A549 (cell line): ENCODE measurements at regions not wholly inside any gene's neighbourhood (a gene's known extent, or its start where the extent isn't known, plus 50 kb on each side); places are given as distances from the start of the nearest gene placed in this dataset.

Experiments used
- ATAC-seq, 2 experiments: fragments of 200-7000 bp in 1 of 2; fragments of >200 bp in 1 of 2; cut with Nextera tagmentation in 1 of 2; cut with Tn5 transposase in 1 of 2; 3 replicates each; pipeline versions ENCODE4 v1.8.0 to v1.9.1; 2018 to 2020; ENCODE audit warnings: mild to moderate bottlenecking in 1 of 2, moderate library complexity in 1 of 2
- CTCF ChIA-PET: fragments of 300-600 bp; sonication (Branson Sonifier 250); formaldehyde crosslinking; extraction: SDS; loops from one replicate; lab custom pipeline; 2021; ENCODE audit warnings: antibody characterized with exemption, inconsistent platforms; lab: Yijun Ruan, JAX
- POLR2A ChIA-PET: fragments of 350-600 bp; formaldehyde crosslinking; extraction: SDS; loops from one replicate; lab custom pipeline; 2021; ENCODE audit warnings: antibody characterized with exemption, inconsistent platforms; lab: Yijun Ruan, JAX
- DNase-seq, 2 experiments: peaks; one replicate each; pipeline versions ENCODE4 v3.0.0 to v3.0.0-alpha.2; 2011 to 2016; ENCODE audit warnings: low read depth in 1 of 2, low spot score in 1 of 2
- FAIRE-seq: peaks from 2 replicates; lab custom pipeline; 2011; peaks lifted over from hg19 to GRCh38; lab: Jason Lieb, UNC
- H3K27ac ChIP-seq, 2 experiments: fragments of >200 bp; sonication (Bioruptor Twin); formaldehyde crosslinking; 3 replicates each; pipeline ENCODE4 v1.5.1; 2016 to 2017
- H3K4me1 ChIP-seq: fragments of >200 bp; sonication (Bioruptor Twin); formaldehyde crosslinking; 3 replicates; pipeline ENCODE4 v1.6.1; 2016
- H3K4me2 ChIP-seq: fragments of >200 bp; sonication (Bioruptor Twin); formaldehyde crosslinking; 3 replicates; pipeline ENCODE4 v1.6.1; 2016
- H3K4me3 ChIP-seq: fragments of >200 bp; sonication (Bioruptor Twin); formaldehyde crosslinking; 3 replicates; pipeline ENCODE4 v1.5.1; 2016
- H3K9me3 ChIP-seq: fragments of >200 bp; sonication (Bioruptor Twin); formaldehyde crosslinking; 3 replicates; pipeline ENCODE4 v1.6.1; 2016
- CBX8 ChIP-seq: fragments of 200-600 bp; sonication (generic); IDR thresholded peaks from 2 replicates; pipeline ENCODE4 v1.6.1; 2016
- CEBPB ChIP-seq, 2 experiments: fragments of >200 bp in 1 of 2; sonication (Bioruptor Twin) in 1 of 2; formaldehyde crosslinking in 1 of 2; IDR thresholded peaks; 2 replicates each; pipeline ENCODE4 v1.6.1; 2012 to 2016
- CHD4 ChIP-seq: fragments of 200-600 bp; sonication (generic); IDR thresholded peaks from 2 replicates; pipeline ENCODE4 v1.6.1; 2016; ENCODE audit warnings: antibody characterized with exemption, mild to moderate bottlenecking, borderline replicate concordance
- EHF ChIP-seq: fragments of 250-450 bp; sonication (Bioruptor Pico); IDR thresholded peaks from 2 replicates; pipeline ENCODE4 v1.5.0; 2020; ENCODE audit warnings: mild to moderate bottlenecking
- EP300 ChIP-seq, 2 experiments: fragments of >200 bp; sonication (Bioruptor Twin); formaldehyde crosslinking; IDR thresholded peaks; 2 replicates in 1 of 2; 3 replicates in 1 of 2; pipeline ENCODE4 v1.6.1; 2016 to 2017
- HDAC2 ChIP-seq: fragments of 200-600 bp; sonication (generic); IDR thresholded peaks from 2 replicates; pipeline ENCODE4 v1.6.1; 2016
- HOXB13 ChIP-seq: fragments of 250-450 bp; sonication (Bioruptor Pico); IDR thresholded peaks from 2 replicates; pipeline ENCODE4 v1.5.0; 2020; ENCODE audit warnings: low read depth, mild to moderate bottlenecking, moderate library complexity
- JUNB ChIP-seq: fragments of >200 bp; sonication (Bioruptor Twin); formaldehyde crosslinking; IDR thresholded peaks from 2 replicates; pipeline ENCODE4 v1.6.1; 2016
- KDM5A ChIP-seq: fragments of 200-600 bp; sonication (generic); IDR thresholded peaks from 2 replicates; pipeline ENCODE4 v1.6.1; 2016; ENCODE audit warnings: antibody characterized with exemption, mild to moderate bottlenecking
- NFE2L2 ChIP-seq: fragments of 150-350 bp; conservative IDR thresholded peaks from 2 replicates; pipeline ENCODE4 v1.6.1; 2014; ENCODE audit warnings: low read length
- PHF8 ChIP-seq: fragments of 200-600 bp; sonication (generic); IDR thresholded peaks from 2 replicates; pipeline ENCODE4 v1.6.1; 2016; ENCODE audit warnings: low read depth, mild to moderate bottlenecking, antibody characterized with exemption, moderate library complexity, borderline replicate concordance
- POLR2AphosphoS2 ChIP-seq: conservative IDR thresholded peaks from 2 replicates; pipeline ENCODE4 v1.6.1; 2012; ENCODE audit warnings: low read length, improper control_type of control experiment, inconsistent platforms
- RAD21 ChIP-seq, 2 experiments: fragments of >200 bp in 1 of 2; sonication (Bioruptor Twin) in 1 of 2; formaldehyde crosslinking in 1 of 2; IDR thresholded peaks in 1 of 2; conservative IDR thresholded peaks in 1 of 2; 2 replicates in 1 of 2; 3 replicates in 1 of 2; pipeline ENCODE4 v1.6.1; 2012 to 2018; ENCODE audit warnings: inconsistent platforms in 1 of 2
- RFX5 ChIP-seq: fragments of 450-650 bp; IDR thresholded peaks from 2 replicates; pipeline ENCODE4 v1.7.1; 2014; ENCODE audit warnings: antibody characterized with exemption, mild to moderate bottlenecking, moderate library complexity
- SMC3 ChIP-seq: fragments of >200 bp; sonication (Bioruptor Twin); formaldehyde crosslinking; IDR thresholded peaks from 3 replicates; pipeline ENCODE4 v1.6.1; 2018; ENCODE audit warnings: inconsistent platforms
- SREBF2 ChIP-seq: fragments of 450-650 bp; IDR thresholded peaks from 2 replicates; pipeline ENCODE4 v1.6.1; 2014; ENCODE audit warnings: mild to moderate bottlenecking, moderate library complexity
- TFCP2L1 ChIP-seq: fragments of 250-450 bp; sonication (Bioruptor Pico); IDR thresholded peaks from 2 replicates; pipeline ENCODE4 v1.5.0; 2021; ENCODE audit warnings: mild to moderate bottlenecking
- ZNF302 ChIP-seq: fragments of 250-450 bp; sonication (Bioruptor Pico); IDR thresholded peaks from 2 replicates; pipeline ENCODE4 v1.9.0; 2021; ENCODE audit warnings: inconsistent platforms, mild to moderate bottlenecking, moderate library complexity
- ZSCAN20 ChIP-seq: fragments of 250-450 bp; sonication (Bioruptor Pico); IDR thresholded peaks from 2 replicates; pipeline ENCODE4 v1.8.0; 2022; ENCODE audit warnings: mild to moderate bottlenecking, moderate library complexity
- WGBS: methylation state at CpG from one replicate; pipeline ENCODE4 v1.1.6; 2017; ENCODE audit errors: missing lambda C conversion rate; 5-methylcytosine and 5-hydroxymethylcytosine counted together
- TF ChIP-seq, protein P1 (sequence below): fragments of >200 bp; sonication (Bioruptor Twin); formaldehyde crosslinking; IDR thresholded peaks from 3 replicates; pipeline ENCODE4 v1.5.1; 2016
- TF ChIP-seq, protein P2 (sequence below): IDR thresholded peaks from 2 replicates; pipeline ENCODE4 v1.6.1; 2012

- ChIA-PET POLR2A (no interaction called here), CTCF (interaction anchor here (0.7 to 14.4 kb wide), 23 partner anchors 15 to 835 kb away, joined by 3 to 352 read pairs (median 4); partner anchors contain the start of gene ABCA10)
- H3K9me3 ChIP-seq, result no peaks in the 10 kb centered on the region
- DNase-seq, result no peak
- TF ChIP-seq CEBPB (IDR thresholded peaks at IDR 0.05) (no peak), RFX5 (no peak), PHF8 (no peak), SREBF2 (no peak), HOXB13 (CRISPR knock-in tag) (no peak), ZNF302 (no peak), CHD4 (no peak), POLR2AphosphoS2 (no peak), JUNB (no peak), KDM5A (no peak), CBX8 (no peak), HDAC2 (no peak), EP300 (IDR thresholded peaks at IDR 0.05) (no peak), ZSCAN20 (CRISPR knock-in tag) (no peak), NFE2L2 (no peak), TFCP2L1 (CRISPR knock-in tag) (no peak)
- TF ChIP-seq, protein P1, sequence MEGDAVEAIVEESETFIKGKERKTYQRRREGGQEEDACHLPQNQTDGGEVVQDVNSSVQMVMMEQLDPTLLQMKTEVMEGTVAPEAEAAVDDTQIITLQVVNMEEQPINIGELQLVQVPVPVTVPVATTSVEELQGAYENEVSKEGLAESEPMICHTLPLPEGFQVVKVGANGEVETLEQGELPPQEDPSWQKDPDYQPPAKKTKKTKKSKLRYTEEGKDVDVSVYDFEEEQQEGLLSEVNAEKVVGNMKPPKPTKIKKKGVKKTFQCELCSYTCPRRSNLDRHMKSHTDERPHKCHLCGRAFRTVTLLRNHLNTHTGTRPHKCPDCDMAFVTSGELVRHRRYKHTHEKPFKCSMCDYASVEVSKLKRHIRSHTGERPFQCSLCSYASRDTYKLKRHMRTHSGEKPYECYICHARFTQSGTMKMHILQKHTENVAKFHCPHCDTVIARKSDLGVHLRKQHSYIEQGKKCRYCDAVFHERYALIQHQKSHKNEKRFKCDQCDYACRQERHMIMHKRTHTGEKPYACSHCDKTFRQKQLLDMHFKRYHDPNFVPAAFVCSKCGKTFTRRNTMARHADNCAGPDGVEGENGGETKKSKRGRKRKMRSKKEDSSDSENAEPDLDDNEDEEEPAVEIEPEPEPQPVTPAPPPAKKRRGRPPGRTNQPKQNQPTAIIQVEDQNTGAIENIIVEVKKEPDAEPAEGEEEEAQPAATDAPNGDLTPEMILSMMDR, result no peak
- TF ChIP-seq, all 56 proteins: peak for 0
- Histone ChIP-seq H3K27ac (no peak overlapping the region; a peak in 2 of 6 replicates), H3K4me3 (no peak overlapping the region), H3K4me2 (peak overlapping the region; percentile 80; the same call in 2 of the 3 replicates), H3K4me1 (peaks cover 7% of the 10 kb centered on the region)
- no peak for FAIRE-seq
- ATAC-seq, result no peak
Measured at GRCh38 chr17:68775318-68775717, 174.2 kb upstream of the FAM20A start.

DNA sequence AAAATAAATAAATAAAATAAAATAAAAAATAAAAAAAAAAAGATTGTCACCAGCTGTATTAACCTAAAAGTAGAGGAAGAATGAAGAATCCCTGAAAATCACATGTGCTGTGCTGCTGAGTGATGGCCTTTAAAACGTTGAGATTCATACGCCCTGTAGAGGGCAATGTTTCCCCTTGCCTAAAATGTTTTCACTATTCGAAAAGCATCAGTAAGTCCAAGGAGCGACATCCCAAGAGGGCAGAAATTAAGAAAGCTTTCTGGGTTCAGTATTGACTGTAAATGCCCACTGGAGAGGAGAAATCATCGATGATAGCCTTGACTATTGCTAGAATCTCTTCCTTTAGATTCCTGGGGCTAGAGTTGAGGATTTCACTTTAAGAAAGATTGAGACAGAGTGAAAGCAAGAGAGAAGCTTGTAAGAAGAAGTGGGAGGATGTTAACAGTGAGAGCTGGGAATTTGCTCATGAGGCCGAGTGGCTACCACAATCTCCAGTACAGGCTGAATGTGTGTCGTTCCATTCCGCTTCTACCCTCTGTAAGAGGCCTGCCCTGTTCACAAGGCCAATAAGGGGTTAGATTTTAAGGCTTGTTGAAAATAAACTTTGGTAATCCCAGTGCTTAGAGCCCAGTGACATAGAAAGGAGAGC, 170.8 kb upstream of the FAM20A start:
- WGBS, result 17% methylated on average over 8 of the region's 8 CpGs
- POLR2A ChIA-PET, result no interaction called here
- Histone ChIP-seq H3K4me1 (peaks cover 7% of the 10 kb centered on the region), H3K9me3 (no peaks in the 10 kb centered on the region), H3K4me3 (no peak overlapping the region), H3K27ac (no peak overlapping the region), H3K4me2 (peak overlapping the region; percentile 76)
- CTCF ChIA-PET, result interaction anchor here (0.6 to 14.4 kb wide), 52 partner anchors 8 to 755 kb away, joined by 3 to 352 read pairs (median 3); partner anchors contain the start of gene ABCA10
- TF ChIP-seq SMC3, result peak; percentile 61
- TF ChIP-seq, protein P1, result peak; percentile 77
- TF ChIP-seq RAD21 (conservative IDR thresholded peaks at IDR 0.05 in 1 of 2, IDR thresholded peaks at IDR 0.05 in 1 of 2), result peak; percentile 75 to 76
- TF ChIP-seq, protein P2, sequence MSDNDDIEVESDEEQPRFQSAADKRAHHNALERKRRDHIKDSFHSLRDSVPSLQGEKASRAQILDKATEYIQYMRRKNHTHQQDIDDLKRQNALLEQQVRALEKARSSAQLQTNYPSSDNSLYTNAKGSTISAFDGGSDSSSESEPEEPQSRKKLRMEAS, result peak; percentile 19; the same call in 1 of the 2 replicates
- no peak for TF ChIP-seq EHF (CRISPR knock-in tag)
- DNase-seq (peak; percentile 54 to 74), ATAC-seq (peak; percentile 80 to 85), FAIRE-seq (no peak)
